ENCODE measurements at regions not wholly inside any gene's neighbourhood (a gene's known extent, or its start where the extent isn't known, plus 50 kb on each side); places are given as distances from the start of the nearest gene placed in this dataset.

DNA sequence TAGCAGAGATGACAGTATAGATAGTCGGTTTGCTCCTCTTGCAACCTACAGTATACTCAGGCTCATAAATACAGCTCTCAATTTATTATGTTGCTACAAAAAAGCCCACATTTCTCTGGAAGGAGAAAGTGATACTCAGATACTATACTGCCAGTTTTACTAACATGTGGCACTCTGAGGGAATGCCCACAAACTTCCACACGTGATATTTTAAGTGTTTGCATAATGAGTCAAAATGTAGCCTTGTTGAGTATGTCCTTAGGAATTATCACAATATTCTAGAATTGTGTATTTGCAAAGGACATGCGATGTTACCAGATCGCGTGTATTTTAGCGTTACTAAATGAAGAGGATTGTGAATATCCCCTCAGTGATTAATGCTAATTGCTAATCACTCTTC, 929.1 kb downstream of the STIM2 start:
- TF ChIP-seq, protein P1, sequence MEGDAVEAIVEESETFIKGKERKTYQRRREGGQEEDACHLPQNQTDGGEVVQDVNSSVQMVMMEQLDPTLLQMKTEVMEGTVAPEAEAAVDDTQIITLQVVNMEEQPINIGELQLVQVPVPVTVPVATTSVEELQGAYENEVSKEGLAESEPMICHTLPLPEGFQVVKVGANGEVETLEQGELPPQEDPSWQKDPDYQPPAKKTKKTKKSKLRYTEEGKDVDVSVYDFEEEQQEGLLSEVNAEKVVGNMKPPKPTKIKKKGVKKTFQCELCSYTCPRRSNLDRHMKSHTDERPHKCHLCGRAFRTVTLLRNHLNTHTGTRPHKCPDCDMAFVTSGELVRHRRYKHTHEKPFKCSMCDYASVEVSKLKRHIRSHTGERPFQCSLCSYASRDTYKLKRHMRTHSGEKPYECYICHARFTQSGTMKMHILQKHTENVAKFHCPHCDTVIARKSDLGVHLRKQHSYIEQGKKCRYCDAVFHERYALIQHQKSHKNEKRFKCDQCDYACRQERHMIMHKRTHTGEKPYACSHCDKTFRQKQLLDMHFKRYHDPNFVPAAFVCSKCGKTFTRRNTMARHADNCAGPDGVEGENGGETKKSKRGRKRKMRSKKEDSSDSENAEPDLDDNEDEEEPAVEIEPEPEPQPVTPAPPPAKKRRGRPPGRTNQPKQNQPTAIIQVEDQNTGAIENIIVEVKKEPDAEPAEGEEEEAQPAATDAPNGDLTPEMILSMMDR (IDR thresholded peaks at IDR 0.05; ENCODE audit: low read depth, low read length, poor library complexity, severe bottlenecking) = no peak
- no peak for TF ChIP-seq EZH2phosphoT487 (IDR thresholded peaks at IDR 0.05; ENCODE audit: borderline replicate concordance, low read length)

All from DOHH2 (cell line).